ENCODE measurements at regions not wholly inside any gene's neighbourhood (a gene's known extent, or its start where the extent isn't known, plus 50 kb on each side); places are given as distances from the start of the nearest gene placed in this dataset.
"Not testable (repeated sequence)": the region's sequence is repeated elsewhere in the genome, so short reads cannot be mapped to it uniquely, and the experiment has no call there.

DNA sequence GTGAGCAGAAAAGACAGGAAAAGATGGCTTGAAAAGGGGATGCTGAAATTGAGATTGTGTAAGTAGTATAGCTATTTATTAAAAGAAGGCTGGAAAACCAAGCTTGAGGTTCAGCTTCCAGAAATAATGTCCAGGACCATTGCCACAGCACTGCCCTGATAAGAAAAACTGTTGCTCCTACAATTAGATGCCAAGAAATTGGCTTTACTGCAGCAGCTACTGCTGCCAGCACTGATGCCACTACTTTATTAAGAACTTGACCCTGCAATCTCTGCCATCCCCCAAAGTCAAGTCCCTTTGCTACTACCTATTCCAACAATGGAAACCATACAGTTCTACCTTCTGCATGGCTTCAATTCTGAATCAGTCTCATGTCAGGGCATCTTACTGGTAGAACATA lies 130.0 kb upstream of the VAMP7 start:
- Mint-ChIP-seq H3K36me3 (no peaks in the 10 kb centered on the region), H3K4me1 (no peaks in the 10 kb centered on the region), H3K9me3 (no peaks in the 10 kb centered on the region), H3K27ac (no peak overlapping the region), H3K27me3 (no peaks in the 10 kb centered on the region), H3K4me3 (no peak overlapping the region)
- CTCF ChIA-PET = no interaction called here
- no peak overlapping the region for H3K27ac ChIP-seq (ENCODE audit: low read length)
- H3K36me3 ChIP-seq (ENCODE audit: control insufficient read depth in 2 of 2, extremely low read depth in 1 of 2, insufficient read depth in 1 of 2, low read length in 1 of 2) = no peaks in the 10 kb centered on the region
- no peak for ATAC-seq (replicated peaks in 1 of 4)
- no peaks in the 10 kb centered on the region for H3K4me1 ChIP-seq (ENCODE audit: control insufficient read depth in 1 of 2, extremely low read depth in 1 of 2, insufficient read depth in 2 of 2, low read length in 2 of 2)
- no peaks in the 10 kb centered on the region for H3K9me3 ChIP-seq
- H3K27me3 ChIP-seq (replicated peaks in 1 of 2; ENCODE audit: control insufficient read depth in 2 of 2, extremely low read depth in 1 of 2, insufficient read depth in 2 of 2, low read length in 1 of 2) = no peaks in the 10 kb centered on the region
- POLR2A ChIA-PET = no interaction called here
- H3K4me3 ChIP-seq (ENCODE audit: control insufficient read depth in 1 of 2, extremely low read depth in 1 of 2, low read length in 1 of 2) = no peak overlapping the region
- DNase-seq = no peak

DNA sequence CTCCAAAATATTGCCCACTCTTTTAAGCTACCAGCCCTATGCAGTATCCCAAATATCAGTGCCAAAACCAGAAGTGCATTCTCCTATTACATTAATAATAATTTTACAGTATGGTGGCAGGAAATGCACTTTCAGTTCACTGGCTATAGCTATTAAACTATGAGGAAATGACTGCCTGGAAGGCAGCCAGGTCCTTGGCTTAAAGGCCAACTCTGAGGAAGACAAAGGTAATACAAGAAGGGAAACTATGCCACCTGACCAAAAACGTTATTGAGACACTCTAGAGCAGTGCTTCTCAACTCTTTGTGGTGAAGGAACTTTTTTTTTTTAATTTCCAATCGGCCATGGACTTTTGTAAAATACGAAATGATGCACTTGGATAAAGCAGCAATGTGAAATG lies 133.6 kb upstream of the VAMP7 start:
- no peaks in the 10 kb centered on the region for H3K36me3 ChIP-seq (ENCODE audit: control insufficient read depth in 2 of 2, extremely low read depth in 1 of 2, insufficient read depth in 1 of 2, low read length in 1 of 2)
- ChIA-PET CTCF (no interaction called here), POLR2A (no interaction called here)
- no peaks in the 10 kb centered on the region for H3K9me3 ChIP-seq
- Mint-ChIP-seq H3K27me3 (no peaks in the 10 kb centered on the region), H3K4me3 (no peak overlapping the region), H3K27ac (no peak overlapping the region), H3K9me3 (peaks cover 0 to 3% (median 0%) of the 10 kb centered on the region in 3 donors), H3K36me3 (no peaks in the 10 kb centered on the region), H3K4me1 (no peaks in the 10 kb centered on the region)
- DNase-seq (no peak), ATAC-seq (replicated peaks in 1 of 4) (no peak)
- no peak overlapping the region for H3K4me3 ChIP-seq (ENCODE audit: control insufficient read depth in 1 of 2, extremely low read depth in 1 of 2, low read length in 1 of 2)
- no peaks in the 10 kb centered on the region for H3K4me1 ChIP-seq (ENCODE audit: control insufficient read depth in 1 of 2, extremely low read depth in 1 of 2, insufficient read depth in 2 of 2, low read length in 2 of 2)
- no peaks in the 10 kb centered on the region for H3K27me3 ChIP-seq (replicated peaks in 1 of 2; ENCODE audit: control insufficient read depth in 2 of 2, extremely low read depth in 1 of 2, insufficient read depth in 2 of 2, low read length in 1 of 2)
- WGBS (ENCODE audit: insufficient coverage) = no CpG with 5 or more reads among the region's 3 CpGs
- H3K27ac ChIP-seq (ENCODE audit: low read length) = no peak overlapping the region

DNA sequence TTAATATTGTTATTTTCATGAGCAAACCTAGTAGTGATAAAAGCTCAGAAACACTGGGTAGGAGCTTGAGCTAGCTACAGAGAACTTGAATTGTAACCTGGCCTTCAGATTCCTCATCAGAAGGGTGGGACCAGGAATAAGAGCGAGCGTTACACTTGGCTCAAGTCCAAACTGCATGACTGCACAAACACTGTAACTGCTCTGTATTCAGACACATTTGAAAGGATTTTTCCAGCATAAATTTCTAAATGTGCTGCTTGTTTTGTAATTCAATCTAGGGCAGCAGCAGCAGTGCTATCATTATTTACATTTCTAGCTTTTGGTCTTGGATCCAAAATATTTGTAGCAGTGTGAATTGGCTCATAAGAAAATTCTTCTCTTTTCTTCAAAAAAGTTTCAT lies 133.0 kb upstream of the TMLHE start:
- Mint-ChIP-seq H3K27ac (no peak overlapping the region), H3K36me3 (no peaks in the 10 kb centered on the region), H3K27me3 (peaks cover 0 to 3% of the 10 kb centered on the region in 2 donors), H3K4me1 (no peaks in the 10 kb centered on the region), H3K9me3 (peaks cover 0 to 12% (median 6%) of the 10 kb centered on the region in 3 donors), H3K4me3 (no peak overlapping the region)
- Histone ChIP-seq H3K4me3 (ENCODE audit: control insufficient read depth in 1 of 2, extremely low read depth in 1 of 2, low read length in 1 of 2) (no peak overlapping the region), H3K27ac (ENCODE audit: low read length) (no peak overlapping the region), H3K27me3 (replicated peaks in 1 of 2; ENCODE audit: control insufficient read depth in 2 of 2, extremely low read depth in 1 of 2, insufficient read depth in 2 of 2, low read length in 1 of 2) (no peaks in the 10 kb centered on the region), H3K9me3 (no peaks in the 10 kb centered on the region), H3K36me3 (ENCODE audit: control insufficient read depth in 2 of 2, extremely low read depth in 1 of 2, insufficient read depth in 1 of 2, low read length in 1 of 2) (no peaks in the 10 kb centered on the region), H3K4me1 (ENCODE audit: control insufficient read depth in 1 of 2, extremely low read depth in 1 of 2, insufficient read depth in 2 of 2, low read length in 2 of 2) (no peaks in the 10 kb centered on the region)
- DNase-seq = no peak
- WGBS (ENCODE audit: insufficient coverage) = no CpG with 5 or more reads among the region's 2 CpGs
- ChIA-PET CTCF (no interaction called here), POLR2A (no interaction called here)
- ATAC-seq (replicated peaks in 1 of 4) = no peak

DNA sequence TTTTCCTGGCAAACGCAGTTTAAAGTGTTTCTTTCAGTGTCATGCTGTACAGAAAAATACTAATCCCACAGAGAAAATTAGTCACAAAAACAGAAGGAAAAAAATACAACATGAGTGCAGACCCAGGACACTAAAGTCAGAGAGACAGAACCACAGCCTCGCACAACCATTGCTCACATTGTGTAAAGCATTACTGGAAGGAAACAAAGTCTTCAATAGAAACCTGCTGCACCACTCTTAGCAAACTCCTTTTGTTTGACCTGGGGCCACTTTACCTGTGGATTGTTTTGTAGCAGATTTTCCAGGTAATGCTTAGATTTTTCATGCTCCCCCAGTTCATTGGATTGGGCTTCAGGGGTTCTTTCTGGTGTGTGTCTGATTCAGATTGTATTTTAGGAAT lies 131.8 kb upstream of the TMLHE start:
- 82% methylated on average over 2 of the region's 2 CpGs for WGBS (ENCODE audit: insufficient coverage)
- Histone ChIP-seq H3K9me3 (no peaks in the 10 kb centered on the region), H3K36me3 (ENCODE audit: control insufficient read depth in 2 of 2, extremely low read depth in 1 of 2, insufficient read depth in 1 of 2, low read length in 1 of 2) (no peaks in the 10 kb centered on the region), H3K4me3 (ENCODE audit: control insufficient read depth in 1 of 2, extremely low read depth in 1 of 2, low read length in 1 of 2) (no peak overlapping the region), H3K4me1 (ENCODE audit: control insufficient read depth in 1 of 2, extremely low read depth in 1 of 2, insufficient read depth in 2 of 2, low read length in 2 of 2) (no peaks in the 10 kb centered on the region), H3K27ac (ENCODE audit: low read length) (no peak overlapping the region), H3K27me3 (replicated peaks in 1 of 2; ENCODE audit: control insufficient read depth in 2 of 2, extremely low read depth in 1 of 2, insufficient read depth in 2 of 2, low read length in 1 of 2) (no peaks in the 10 kb centered on the region)
- Mint-ChIP-seq H3K9me3 (peaks cover 0 to 20% (median 7%) of the 10 kb centered on the region in 3 donors), H3K36me3 (no peaks in the 10 kb centered on the region), H3K4me1 (no peaks in the 10 kb centered on the region), H3K4me3 (no peak overlapping the region), H3K27ac (no peak overlapping the region), H3K27me3 (peaks cover 0 to 5% of the 10 kb centered on the region in 2 donors)
- ChIA-PET CTCF (no interaction called here), POLR2A (no interaction called here)
- no peak for DNase-seq
- no peak for ATAC-seq (replicated peaks in 1 of 4)

DNA sequence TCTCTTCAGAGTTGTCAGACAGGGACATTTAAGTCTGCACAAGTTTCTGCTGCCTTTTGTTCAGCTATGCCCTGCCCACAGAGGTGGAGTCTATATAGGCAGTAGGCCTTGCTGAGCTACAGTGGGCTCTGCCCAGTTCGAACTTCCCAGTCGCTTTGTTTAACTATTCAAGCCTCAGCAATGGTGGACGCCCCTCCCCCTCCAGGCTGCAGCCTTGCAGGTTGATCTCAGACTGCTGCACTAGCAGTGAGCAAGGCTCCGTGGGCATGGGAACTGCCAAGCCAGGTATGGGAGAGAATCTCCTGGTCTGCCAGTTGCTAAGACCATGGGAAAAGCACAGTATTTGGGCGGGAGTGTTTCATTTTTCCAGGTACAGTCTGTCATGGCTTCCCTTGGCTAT lies 115.6 kb upstream of the TMLHE start:
- Mint-ChIP-seq H3K9me3 (peaks cover 0 to 18% (median under 1%) of the 10 kb centered on the region in 3 donors), H3K27me3 (peaks cover 2 to 14% of the 10 kb centered on the region in 2 donors)
- H3K27ac Mint-ChIP-seq; H3K36me3 ChIP-seq (ENCODE audit: control insufficient read depth in 2 of 2, extremely low read depth in 1 of 2, insufficient read depth in 1 of 2, low read length in 1 of 2); H3K36me3 Mint-ChIP-seq; H3K4me1 ChIP-seq (ENCODE audit: control insufficient read depth in 1 of 2, extremely low read depth in 1 of 2, insufficient read depth in 2 of 2, low read length in 2 of 2); POLR2A ChIA-PET; H3K4me3 Mint-ChIP-seq; DNase-seq; H3K9me3 ChIP-seq; H3K27ac ChIP-seq (ENCODE audit: low read length); ATAC-seq (replicated peaks in 1 of 4); CTCF ChIA-PET; H3K27me3 ChIP-seq (replicated peaks in 1 of 2; ENCODE audit: control insufficient read depth in 2 of 2, extremely low read depth in 1 of 2, insufficient read depth in 2 of 2, low read length in 1 of 2); H3K4me1 Mint-ChIP-seq; H3K4me3 ChIP-seq (ENCODE audit: control insufficient read depth in 1 of 2, extremely low read depth in 1 of 2, low read length in 1 of 2): not testable (repeated sequence)
- 63% methylated on average over 2 of the region's 5 CpGs for WGBS (ENCODE audit: insufficient coverage)

DNA sequence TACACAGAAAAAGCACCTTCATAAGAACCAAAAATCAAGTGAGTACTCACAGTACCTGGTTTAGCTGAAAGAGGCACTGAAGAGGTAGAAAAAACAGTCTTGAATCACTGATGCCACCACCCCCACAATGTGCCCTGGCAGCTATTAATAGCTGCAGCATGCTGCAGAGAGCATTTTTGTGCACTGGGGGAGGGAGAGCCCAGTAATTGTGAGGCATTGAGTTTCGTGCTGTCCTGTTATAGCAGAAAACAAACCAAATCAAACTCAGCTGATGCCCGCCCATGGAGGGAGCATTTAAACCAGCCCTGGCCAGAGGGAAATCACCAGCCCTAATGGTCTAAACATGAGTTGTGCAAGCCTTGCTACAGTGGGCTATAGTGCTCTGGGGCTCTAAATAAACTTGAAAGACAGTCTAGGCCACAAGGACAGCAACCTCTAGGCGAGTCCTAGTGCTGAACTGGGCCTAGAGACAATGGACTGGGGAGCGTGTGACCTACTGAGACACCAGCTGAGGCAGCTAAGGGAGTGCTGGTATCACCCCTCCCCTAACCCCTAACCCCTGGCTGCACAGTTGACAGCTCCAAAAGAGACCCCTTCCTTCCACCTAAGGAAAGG lies 106.3 kb upstream of the TMLHE start:
- no peak for ATAC-seq (replicated peaks in 1 of 4)
- Mint-ChIP-seq H3K27ac (no peak overlapping the region), H3K4me1 (no peaks in the 10 kb centered on the region), H3K4me3 (no peak overlapping the region), H3K36me3 (no peaks in the 10 kb centered on the region), H3K9me3 (peaks cover 0 to 19% (median 4%) of the 10 kb centered on the region in 3 donors), H3K27me3 (peaks cover 0 to 4% of the 10 kb centered on the region in 2 donors)
- H3K4me3 ChIP-seq (ENCODE audit: control insufficient read depth in 1 of 2, extremely low read depth in 1 of 2, low read length in 1 of 2) = no peak overlapping the region
- WGBS (ENCODE audit: insufficient coverage) = 61% methylated on average over 3 of the region's 4 CpGs
- no peaks in the 10 kb centered on the region for H3K36me3 ChIP-seq (ENCODE audit: control insufficient read depth in 2 of 2, extremely low read depth in 1 of 2, insufficient read depth in 1 of 2, low read length in 1 of 2)
- ChIA-PET POLR2A (no interaction called here), CTCF (no interaction called here)
- DNase-seq = no peak
- H3K4me1 ChIP-seq (ENCODE audit: control insufficient read depth in 1 of 2, extremely low read depth in 1 of 2, insufficient read depth in 2 of 2, low read length in 2 of 2) = no peaks in the 10 kb centered on the region
- H3K9me3 ChIP-seq = no peaks in the 10 kb centered on the region
- H3K27ac ChIP-seq (ENCODE audit: low read length) = no peak overlapping the region
- no peaks in the 10 kb centered on the region for H3K27me3 ChIP-seq (replicated peaks in 1 of 2; ENCODE audit: control insufficient read depth in 2 of 2, extremely low read depth in 1 of 2, insufficient read depth in 2 of 2, low read length in 1 of 2)

DNA sequence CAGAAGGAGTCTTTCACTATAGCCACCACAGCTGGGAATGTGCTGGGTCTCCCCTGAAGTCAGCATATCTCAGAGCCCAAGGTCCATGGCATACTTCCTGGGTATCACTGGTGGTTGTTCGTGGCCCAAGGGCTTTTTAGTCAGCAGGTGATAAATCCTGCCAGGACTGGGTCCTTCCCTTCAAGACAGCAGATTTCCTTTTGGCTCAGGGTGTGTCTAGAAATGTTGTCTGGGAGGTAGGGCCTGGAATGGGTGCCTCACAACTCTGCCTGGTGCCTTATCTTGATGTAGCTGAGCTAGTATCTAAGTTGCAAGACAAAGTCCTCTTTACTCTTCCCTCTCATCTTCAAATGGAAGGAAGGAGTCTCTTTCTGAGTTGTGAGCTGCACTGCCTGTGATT lies 102.4 kb upstream of the TMLHE start:
- Histone ChIP-seq H3K27me3 (replicated peaks in 1 of 2; ENCODE audit: control insufficient read depth in 2 of 2, extremely low read depth in 1 of 2, insufficient read depth in 2 of 2, low read length in 1 of 2) (no peaks in the 10 kb centered on the region), H3K4me3 (ENCODE audit: control insufficient read depth in 1 of 2, extremely low read depth in 1 of 2, low read length in 1 of 2) (no peak overlapping the region), H3K36me3 (ENCODE audit: control insufficient read depth in 2 of 2, extremely low read depth in 1 of 2, insufficient read depth in 1 of 2, low read length in 1 of 2) (no peaks in the 10 kb centered on the region), H3K27ac (ENCODE audit: low read length) (no peak overlapping the region), H3K4me1 (ENCODE audit: control insufficient read depth in 1 of 2, extremely low read depth in 1 of 2, insufficient read depth in 2 of 2, low read length in 2 of 2) (no peaks in the 10 kb centered on the region), H3K9me3 (no peaks in the 10 kb centered on the region)
- Mint-ChIP-seq H3K9me3 (peaks cover 7 to 34% (median 20%) of the 10 kb centered on the region in 3 donors), H3K27me3 (peaks cover 0 to 4% of the 10 kb centered on the region in 2 donors), H3K4me3 (no peak overlapping the region), H3K4me1 (no peaks in the 10 kb centered on the region), H3K27ac (no peak overlapping the region), H3K36me3 (no peaks in the 10 kb centered on the region)
- DNase-seq = no peak
- ChIA-PET CTCF (no interaction called here), POLR2A (no interaction called here)
- ATAC-seq (replicated peaks in 1 of 4) = no peak
- 60% methylated on average over 1 of the region's 1 CpG for WGBS (ENCODE audit: insufficient coverage)
